Activated CD4-positive, alpha-beta T cell treated with anti-CD3 and anti-CD28 coated beads, Interleukin-2, amount 10 ng/mL, durations not matched to agents 24 days and 14 days (primary cell): ENCODE measurements at regions not wholly inside any gene's neighbourhood (a gene's known extent, or its start where the extent isn't known, plus 50 kb on each side); places are given as distances from the start of the nearest gene placed in this dataset.
"Not testable (repeated sequence)": the region's sequence is repeated elsewhere in the genome, so short reads cannot be mapped to it uniquely, and the experiment has no call there.

Source experiments
- DNase-seq: peaks from one replicate; pipeline ENCODE4 v3.0.0; 2022
- H3K27ac Mint-ChIP-seq: one replicate; pipeline ENCODE4 v1.8.0; 2022; ENCODE audit warnings: mild to moderate bottlenecking, mixed read lengths
- H3K27me3 Mint-ChIP-seq: one replicate; pipeline ENCODE4 v1.8.0; 2022; ENCODE audit warnings: mixed read lengths
- H3K36me3 Mint-ChIP-seq: one replicate; pipeline ENCODE4 v1.8.0; 2022; ENCODE audit warnings: low read depth, mild to moderate bottlenecking, mixed read lengths
- H3K4me1 Mint-ChIP-seq: one replicate; pipeline ENCODE4 v1.8.0; 2021; ENCODE audit warnings: mixed read lengths
- H3K4me3 Mint-ChIP-seq: one replicate; pipeline ENCODE4 v1.8.0; 2022; ENCODE audit warnings: mild to moderate bottlenecking, moderate library complexity, mixed read lengths
- H3K9me3 Mint-ChIP-seq: one replicate; pipeline ENCODE4 v1.8.0; 2021; ENCODE audit warnings: mixed read lengths
- intact Hi-C: fragments of 100-400 bp; cut with micrococcal nuclease; formaldehyde crosslinking; loops from one replicate; pipeline ENCODE4 v1.15.1; 2023

- intact Hi-C loops = no loop called here
- DNase-seq = no peak
- Mint-ChIP-seq H3K27me3 (peaks cover 2% of the 10 kb centered on the region), H3K36me3 (no peaks in the 10 kb centered on the region), H3K9me3 (no peaks in the 10 kb centered on the region), H3K4me1 (no peaks in the 10 kb centered on the region), H3K4me3 (no peak overlapping the region), H3K27ac (no peak overlapping the region)
Measured at GRCh38 chr5:98524773-98525172, 248.7 kb upstream of the RGMB start.

- Mint-ChIP-seq H3K4me3 (no peak overlapping the region), H3K9me3 (no peaks in the 10 kb centered on the region), H3K4me1 (no peaks in the 10 kb centered on the region), H3K27ac (no peak overlapping the region), H3K27me3 (peaks cover 2% of the 10 kb centered on the region), H3K36me3 (no peaks in the 10 kb centered on the region)
- intact Hi-C loops = no loop called here
- no peak for DNase-seq
Measured at GRCh38 chr5:98527846-98528245, 245.6 kb upstream of the RGMB start.

GRCh38 chr5:98529321-98529720 lies 244.1 kb upstream of the RGMB start:
- H3K27me3 Mint-ChIP-seq = no peaks in the 10 kb centered on the region
- intact Hi-C loops = no loop called here
- no peaks in the 10 kb centered on the region for H3K9me3 Mint-ChIP-seq
- H3K36me3 Mint-ChIP-seq = no peaks in the 10 kb centered on the region
- H3K27ac Mint-ChIP-seq = no peak overlapping the region
- DNase-seq = no peak
- no peaks in the 10 kb centered on the region for H3K4me1 Mint-ChIP-seq
- H3K4me3 Mint-ChIP-seq = no peak overlapping the region

GRCh38 chr5:98530224-98530623 lies 243.2 kb upstream of the RGMB start:
- no peak overlapping the region for H3K4me3 Mint-ChIP-seq
- intact Hi-C loops = no loop called here
- no peaks in the 10 kb centered on the region for H3K27me3 Mint-ChIP-seq
- H3K9me3 Mint-ChIP-seq = no peaks in the 10 kb centered on the region
- no peak for DNase-seq
- H3K27ac Mint-ChIP-seq = no peak overlapping the region
- H3K36me3 Mint-ChIP-seq = no peaks in the 10 kb centered on the region
- H3K4me1 Mint-ChIP-seq = no peaks in the 10 kb centered on the region

- no peaks in the 10 kb centered on the region for H3K9me3 Mint-ChIP-seq
- no peak overlapping the region for H3K4me3 Mint-ChIP-seq
- no peaks in the 10 kb centered on the region for H3K27me3 Mint-ChIP-seq
- no peak for DNase-seq
- no peak overlapping the region for H3K27ac Mint-ChIP-seq
- intact Hi-C loops = no loop called here
- H3K36me3 Mint-ChIP-seq = no peaks in the 10 kb centered on the region
- no peaks in the 10 kb centered on the region for H3K4me1 Mint-ChIP-seq
Measured at GRCh38 chr5:98535901-98536300, 237.6 kb upstream of the RGMB start.

GRCh38 chr5:98540056-98540455 lies 233.4 kb upstream of the RGMB start:
- Mint-ChIP-seq H3K27ac (no peak overlapping the region), H3K4me1 (no peaks in the 10 kb centered on the region), H3K27me3 (no peaks in the 10 kb centered on the region), H3K36me3 (no peaks in the 10 kb centered on the region), H3K4me3 (no peak overlapping the region), H3K9me3 (peaks cover 12% of the 10 kb centered on the region)
- intact Hi-C loops = no loop called here
- no peak for DNase-seq

- intact Hi-C loops = no loop called here
- no peaks in the 10 kb centered on the region for H3K27me3 Mint-ChIP-seq
- no peak overlapping the region for H3K4me3 Mint-ChIP-seq
- H3K27ac Mint-ChIP-seq = no peak overlapping the region
- H3K9me3 Mint-ChIP-seq = peaks cover 12% of the 10 kb centered on the region
- H3K36me3 Mint-ChIP-seq = no peaks in the 10 kb centered on the region
- DNase-seq = no peak
- no peaks in the 10 kb centered on the region for H3K4me1 Mint-ChIP-seq
Measured at GRCh38 chr5:98541641-98542040, 231.8 kb upstream of the RGMB start.

GRCh38 chr5:98543490-98543889 lies 230.0 kb upstream of the RGMB start:
- Mint-ChIP-seq H3K36me3 (no peaks in the 10 kb centered on the region), H3K4me1 (no peaks in the 10 kb centered on the region), H3K9me3 (peaks cover 12% of the 10 kb centered on the region), H3K4me3 (no peak overlapping the region), H3K27ac (no peak overlapping the region), H3K27me3 (no peaks in the 10 kb centered on the region)
- intact Hi-C loops = no loop called here
- DNase-seq = no peak

- H3K9me3 Mint-ChIP-seq, DNase-seq, H3K27ac Mint-ChIP-seq, H3K36me3 Mint-ChIP-seq, H3K27me3 Mint-ChIP-seq, H3K4me3 Mint-ChIP-seq, intact Hi-C loops, H3K4me1 Mint-ChIP-seq: not testable (repeated sequence)
Measured at GRCh38 chr5:98546924-98547323, 226.5 kb upstream of the RGMB start.

GRCh38 chr5:98556712-98557111 lies 216.8 kb upstream of the RGMB start:
- Mint-ChIP-seq H3K9me3 (no peaks in the 10 kb centered on the region), H3K27me3 (no peaks in the 10 kb centered on the region), H3K4me3 (no peak overlapping the region), H3K36me3 (no peaks in the 10 kb centered on the region), H3K4me1 (no peaks in the 10 kb centered on the region), H3K27ac (no peak overlapping the region)
- DNase-seq = no peak
- intact Hi-C loops = no loop called here

- Mint-ChIP-seq H3K9me3 (no peaks in the 10 kb centered on the region), H3K4me3 (no peak overlapping the region), H3K36me3 (no peaks in the 10 kb centered on the region), H3K27me3 (no peaks in the 10 kb centered on the region), H3K27ac (no peak overlapping the region), H3K4me1 (no peaks in the 10 kb centered on the region)
- DNase-seq = no peak
- intact Hi-C loops = no loop called here
Measured at GRCh38 chr5:98557916-98558315, 215.5 kb upstream of the RGMB start.

GRCh38 chr5:98563885-98564653 lies 209.4 kb upstream of the RGMB start:
- H3K4me3 Mint-ChIP-seq = no peak overlapping the region
- no peaks in the 10 kb centered on the region for H3K4me1 Mint-ChIP-seq
- H3K27me3 Mint-ChIP-seq = no peaks in the 10 kb centered on the region
- intact Hi-C loops = no loop called here
- H3K27ac Mint-ChIP-seq = no peak overlapping the region
- DNase-seq = no peak
- no peaks in the 10 kb centered on the region for H3K36me3 Mint-ChIP-seq
- no peaks in the 10 kb centered on the region for H3K9me3 Mint-ChIP-seq

GRCh38 chr5:98564836-98565235 lies 208.6 kb upstream of the RGMB start:
- Mint-ChIP-seq H3K36me3 (no peaks in the 10 kb centered on the region), H3K27me3 (no peaks in the 10 kb centered on the region), H3K4me1 (no peaks in the 10 kb centered on the region), H3K9me3 (no peaks in the 10 kb centered on the region), H3K4me3 (no peak overlapping the region), H3K27ac (no peak overlapping the region)
- intact Hi-C loops = no loop called here
- DNase-seq = no peak

- Mint-ChIP-seq H3K4me1 (no peaks in the 10 kb centered on the region), H3K9me3 (no peaks in the 10 kb centered on the region), H3K4me3 (no peak overlapping the region), H3K27me3 (no peaks in the 10 kb centered on the region), H3K36me3 (no peaks in the 10 kb centered on the region), H3K27ac (no peak overlapping the region)
- intact Hi-C loops = no loop called here
- DNase-seq = no peak
Measured at GRCh38 chr5:98568336-98568735, 205.1 kb upstream of the RGMB start.

- Mint-ChIP-seq H3K9me3 (no peaks in the 10 kb centered on the region), H3K27ac (no peak overlapping the region), H3K4me1 (no peaks in the 10 kb centered on the region), H3K36me3 (no peaks in the 10 kb centered on the region), H3K27me3 (no peaks in the 10 kb centered on the region), H3K4me3 (no peak overlapping the region)
- intact Hi-C loops = no loop called here
- DNase-seq = no peak
Measured at GRCh38 chr5:98569288-98569687, 204.2 kb upstream of the RGMB start.
